HEK293T (cell line): ENCODE measurements at regions not wholly inside any gene's neighbourhood (a gene's known extent, or its start where the extent isn't known, plus 50 kb on each side); places are given as distances from the start of the nearest gene placed in this dataset.

ENCODE experiments used
- BHLHE40 ChIP-seq: fragments of 450-650 bp; IDR thresholded peaks from 2 replicates; pipeline ENCODE4 v1.6.1; 2016; ENCODE audit warnings: mild to moderate bottlenecking, moderate library complexity, borderline replicate concordance
- CTBP1 ChIP-seq: fragments of 450-650 bp; IDR thresholded peaks from 2 replicates; pipeline ENCODE4 v1.6.1; 2016; ENCODE audit warnings: borderline replicate concordance
- FOXK2 ChIP-seq: fragments of 450-650 bp; IDR thresholded peaks from 2 replicates; pipeline ENCODE4 v1.6.1; 2016; ENCODE audit warnings: mild to moderate bottlenecking
- FOXM1 ChIP-seq: fragments of 450-650 bp; IDR thresholded peaks from 2 replicates; pipeline ENCODE4 v1.6.1; 2017; ENCODE audit warnings: mild to moderate bottlenecking, borderline replicate concordance
- L3MBTL2 ChIP-seq: fragments of 450-650 bp; conservative IDR thresholded peaks from 2 replicates; pipeline ENCODE4 v1.6.1; 2016; ENCODE audit warnings: mild to moderate bottlenecking

GRCh38 chr12:93325855-93326254, 51.9 kb upstream of the NUDT4 start:
- TF ChIP-seq CTBP1: no peak
- no peak for TF ChIP-seq FOXM1
- TF ChIP-seq BHLHE40: no peak
- no peak for TF ChIP-seq FOXK2
- TF ChIP-seq L3MBTL2: no peak
